Left colon (tissue), 2 donors: ENCODE measurements at regions not wholly inside any gene's neighbourhood (a gene's known extent, or its start where the extent isn't known, plus 50 kb on each side); places are given as distances from the start of the nearest gene placed in this dataset.
"Not testable (repeated sequence)": the region's sequence is repeated elsewhere in the genome, so short reads cannot be mapped to it uniquely, and the experiment has no call there.

Source experiments
- ATAC-seq: fragments of 200-7000 bp; cut with Tn5 transposase; one replicate; pipeline ENCODE4 v1.9.1; 2020; ENCODE audit warnings: mild to moderate bottlenecking, moderate library complexity
- DNase-seq, 2 donors: peaks; one replicate each; pipeline ENCODE4 v3.0.0-alpha.2; 2020
- intact Hi-C, 2 donors: fragments of 100-400 bp; cut with DNase I in 1 of 2; cut with micrococcal nuclease in 1 of 2; formaldehyde crosslinking; loops; one replicate each; pipeline versions ENCODE4 v1.11.2 to v1.14.0; 2022; cut with DNase I, micrococcal nuclease
- donor health status: DM: no; HTN: no; CAD: no.
- donor health status: DM: yes; HTN: yes; CAD: no.

- ATAC-seq (no peak), DNase-seq (no peak)
- intact Hi-C loops: no loop called here
Observed at GRCh38 chr16:65579050-65579449, 457.2 kb upstream of the CDH11 start.

- no peak for DNase-seq
- intact Hi-C loops: no loop called here
- ATAC-seq: no peak
Observed at GRCh38 chr16:65576631-65577030, 454.8 kb upstream of the CDH11 start.

- intact Hi-C loops: no loop called here
- DNase-seq (no peak), ATAC-seq (no peak)
Observed at GRCh38 chr16:65576139-65576538, 454.3 kb upstream of the CDH11 start.

- intact Hi-C loops: no loop called here
- DNase-seq: no peak
- ATAC-seq: no peak
Observed at GRCh38 chr16:65574326-65574966, 452.6 kb upstream of the CDH11 start.

GRCh38 chr16:65572156-65572555, 450.3 kb upstream of the CDH11 start:
- intact Hi-C loops: no loop called here
- ATAC-seq (no peak), DNase-seq (no peak)

GRCh38 chr16:65570261-65570660, 448.4 kb upstream of the CDH11 start:
- DNase-seq: no peak
- no peak for ATAC-seq
- intact Hi-C loops: no loop called here

GRCh38 chr16:65559846-65560245, 438.0 kb upstream of the CDH11 start:
- DNase-seq (no peak), ATAC-seq (no peak)
- intact Hi-C loops: no loop called here

GRCh38 chr16:65549689-65550088, 427.8 kb upstream of the CDH11 start:
- ATAC-seq, intact Hi-C loops, DNase-seq: not testable (repeated sequence)

- ATAC-seq: no peak
- no peak for DNase-seq
- intact Hi-C loops: no loop called here
Observed at GRCh38 chr16:65548470-65548869, 426.6 kb upstream of the CDH11 start.

- DNase-seq (no peak), ATAC-seq (no peak)
- intact Hi-C loops: no loop called here
Observed at GRCh38 chr16:65547772-65548446, 426.0 kb upstream of the CDH11 start.

GRCh38 chr16:65546353-65546791, 424.5 kb upstream of the CDH11 start:
- intact Hi-C loops: no loop called here
- DNase-seq (no peak), ATAC-seq (no peak)

- ATAC-seq (no peak), DNase-seq (no peak)
- intact Hi-C loops: no loop called here
Observed at GRCh38 chr16:65545413-65545956, 423.6 kb upstream of the CDH11 start.

- ATAC-seq: no peak
- intact Hi-C loops: no loop called here
- DNase-seq: no peak
Observed at GRCh38 chr16:65543781-65544740, 422.2 kb upstream of the CDH11 start.

- DNase-seq (no peak), ATAC-seq (no peak)
- intact Hi-C loops: no loop called here
Observed at GRCh38 chr16:65541646-65542045, 419.8 kb upstream of the CDH11 start.

GRCh38 chr16:65540901-65541300, 419.0 kb upstream of the CDH11 start:
- intact Hi-C loops: no loop called here

GRCh38 chr16:65538976-65539375, 417.1 kb upstream of the CDH11 start:
- ATAC-seq: no peak
- intact Hi-C loops: no loop called here
- no peak for DNase-seq

More at GRCh38 chr16:65540901-65541300, 419.0 kb upstream of the CDH11 start:
- ATAC-seq: no peak
- no peak for DNase-seq

GRCh38 chr16:65537336-65537735, 415.5 kb upstream of the CDH11 start:
- intact Hi-C loops: no loop called here
- ATAC-seq (no peak), DNase-seq (no peak)

GRCh38 chr16:65534121-65534528, 412.3 kb upstream of the CDH11 start:
- intact Hi-C loops: no loop called here
- ATAC-seq: no peak
- no peak for DNase-seq

- no peak for ATAC-seq
- intact Hi-C loops: no loop called here
- no peak for DNase-seq
Observed at GRCh38 chr16:65532846-65533245, 411.0 kb upstream of the CDH11 start.
